GM11168 (cell line): ENCODE measurements at regions not wholly inside any gene's neighbourhood (a gene's known extent, or its start where the extent isn't known, plus 50 kb on each side); places are given as distances from the start of the nearest gene placed in this dataset.
"Not testable (repeated sequence)": the region's sequence is repeated elsewhere in the genome, so short reads cannot be mapped to it uniquely, and the experiment has no call there.

Experiments
- in situ Hi-C: fragments of 300-500 bp; cut with MboI; formaldehyde crosslinking; loops from one replicate; pipeline ENCODE4 v1.12.0; 2022; ENCODE audit warnings: low sequenced_read_pairs; ENCODE audit not compliant: unreplicated experiment

DNA sequence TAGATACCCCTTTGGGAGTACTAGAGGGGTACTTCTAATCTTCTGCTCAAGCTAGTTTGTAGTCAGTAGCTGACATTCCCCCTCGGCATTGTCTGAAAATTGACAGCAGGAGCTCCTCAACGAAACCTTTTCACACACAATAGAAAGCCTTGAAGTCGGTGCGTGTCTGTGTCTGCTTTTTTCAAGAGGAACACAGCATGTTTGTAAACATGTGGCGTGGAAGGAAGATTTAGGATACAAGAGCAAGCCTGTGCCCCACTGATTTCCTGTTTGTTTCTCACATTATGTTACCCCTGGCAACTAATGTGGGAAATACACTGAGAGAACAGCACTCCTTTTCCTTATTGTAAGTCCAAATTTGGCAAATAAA is 252.6 kb downstream of the ANKRD50 start:
- in situ Hi-C loops: no loop called here

DNA sequence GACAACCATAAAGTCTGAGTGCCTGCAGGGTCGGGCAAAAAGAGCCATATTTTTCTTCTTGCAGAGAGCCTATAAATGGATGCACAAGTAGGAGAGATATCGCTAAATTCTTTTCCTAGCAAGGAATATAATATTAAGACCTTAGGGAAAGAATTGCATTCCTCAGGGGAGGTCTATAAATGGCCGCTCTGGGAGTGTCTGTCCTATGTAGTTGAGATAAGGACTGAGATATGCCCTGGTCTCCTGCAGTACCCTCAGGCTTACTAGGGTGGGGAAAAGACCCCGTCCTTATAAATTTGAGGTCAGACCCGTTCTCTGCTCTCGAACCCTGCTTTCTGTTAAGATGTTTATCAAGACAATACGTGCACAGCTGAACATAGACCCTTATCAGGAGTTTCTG is 250.9 kb downstream of the ANKRD50 start:
- in situ Hi-C loops: not testable (repeated sequence)

DNA sequence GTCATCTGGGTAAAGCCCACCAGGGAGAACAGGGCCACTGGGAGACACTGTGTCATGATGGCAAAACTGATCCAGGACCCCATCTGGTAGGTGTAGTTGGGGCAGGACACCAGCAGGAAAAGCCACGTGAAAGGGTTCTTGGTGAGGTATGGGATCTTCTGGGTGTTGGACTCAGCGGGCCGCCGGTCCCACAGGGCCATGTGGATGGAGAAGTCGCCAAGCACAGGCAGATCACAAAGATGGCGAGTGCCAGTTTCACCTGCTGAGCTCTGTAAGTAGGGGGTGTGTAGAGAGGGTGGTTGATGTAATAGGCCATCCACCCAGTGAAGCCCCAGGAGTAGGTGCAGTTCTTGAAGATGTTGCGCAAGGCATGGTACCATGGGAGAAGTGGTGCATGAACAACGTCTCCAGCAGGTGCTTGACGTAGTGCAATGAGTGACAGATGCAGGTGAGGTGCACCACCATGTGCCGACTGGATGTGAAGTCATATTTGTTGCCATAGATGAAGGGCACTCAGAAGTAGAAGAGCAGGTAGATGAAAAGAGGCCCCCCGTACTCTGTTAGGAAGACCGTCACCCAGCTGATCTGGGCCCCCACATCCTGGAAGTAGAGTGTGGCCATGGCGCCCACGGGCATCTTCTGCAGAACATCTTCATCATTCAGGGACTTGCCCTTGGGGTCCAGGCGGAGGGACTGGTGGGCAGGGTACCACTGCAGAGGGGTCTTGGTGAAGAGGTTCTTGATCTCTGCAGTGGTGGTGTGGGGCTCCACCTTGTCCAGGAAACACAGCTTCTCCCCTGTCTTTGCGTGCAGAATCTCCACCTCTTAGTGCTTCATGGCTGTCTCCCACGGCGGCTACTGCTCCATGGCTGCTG is 249.3 kb downstream of the ANKRD50 start:
- in situ Hi-C loops: no loop called here

DNA sequence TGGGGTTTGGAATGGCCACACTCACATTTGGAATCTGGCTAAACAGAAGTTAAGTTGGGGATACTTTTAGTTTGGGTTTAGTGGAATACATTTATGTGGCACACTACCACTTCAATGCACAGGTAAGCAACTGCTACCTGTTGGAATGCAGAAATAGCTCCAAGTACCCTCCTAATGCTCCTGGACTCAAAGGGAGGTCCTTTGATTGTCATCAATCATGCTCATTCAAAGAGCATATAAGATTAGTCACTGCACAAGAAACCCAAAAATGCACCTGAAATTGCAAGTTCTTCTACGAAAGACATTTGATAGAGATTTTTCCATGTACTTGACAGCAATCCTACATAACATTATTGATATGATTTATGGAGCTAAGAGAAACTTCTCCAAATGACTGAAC is 247.7 kb downstream of the ANKRD50 start:
- in situ Hi-C loops: no loop called here

DNA sequence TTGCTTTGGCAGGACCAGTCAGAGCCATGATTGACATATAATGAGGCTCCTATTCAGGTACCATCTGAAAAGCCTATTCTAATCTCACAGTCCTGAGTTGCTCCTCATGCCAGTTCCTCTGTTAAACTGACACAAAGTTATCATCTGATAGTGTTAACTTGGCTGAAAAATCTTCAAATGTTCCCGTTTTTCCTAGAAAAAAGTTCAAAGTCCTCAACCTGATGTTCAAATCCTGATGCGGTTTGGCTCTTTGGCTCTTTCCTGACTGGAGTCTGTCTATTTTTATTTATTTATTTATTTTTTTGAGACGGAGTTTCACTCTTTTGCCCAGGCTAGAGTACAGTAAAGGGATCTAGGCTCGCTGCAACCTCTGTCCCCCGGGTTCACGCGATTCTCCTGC is 244.2 kb downstream of the ANKRD50 start:
- in situ Hi-C loops: no loop called here

DNA sequence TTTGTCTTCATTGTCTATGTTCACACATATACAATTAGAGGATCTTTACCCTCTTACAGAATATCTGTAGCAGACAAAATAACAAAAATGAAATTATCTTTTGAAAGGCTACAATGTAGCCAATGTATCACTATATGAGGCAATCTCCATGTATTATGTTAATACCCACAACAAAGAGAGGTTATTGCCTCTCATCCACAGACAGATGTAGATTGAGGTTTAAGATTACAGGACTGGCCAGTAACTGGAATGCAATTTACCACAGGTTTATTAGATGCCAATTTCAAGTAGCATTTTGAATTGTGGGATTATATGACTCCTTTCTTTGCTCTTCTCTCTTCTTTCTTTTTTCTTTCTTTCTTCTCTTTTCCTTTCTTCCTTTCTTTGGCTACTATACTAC is 242.6 kb downstream of the ANKRD50 start:
- in situ Hi-C loops: no loop called here

DNA sequence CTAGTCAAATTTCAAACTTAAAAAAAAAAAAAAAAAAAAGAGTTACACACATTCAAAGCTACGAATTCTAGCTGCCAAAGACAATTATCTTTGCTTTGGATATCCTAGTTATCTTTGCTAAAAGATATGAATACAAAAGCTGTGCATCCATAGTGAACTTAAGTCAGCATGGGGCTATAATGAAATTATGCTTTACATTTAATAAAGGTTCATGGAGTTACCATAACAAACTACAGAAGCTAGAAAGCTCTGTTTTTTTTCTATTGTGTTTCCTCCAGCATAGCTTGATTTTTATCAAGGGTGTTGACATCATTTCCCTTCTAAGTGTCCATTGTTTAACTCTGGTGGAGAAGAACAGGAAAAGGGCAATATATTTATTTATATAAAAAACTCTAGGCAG is 234.1 kb downstream of the ANKRD50 start:
- in situ Hi-C loops: no loop called here

DNA sequence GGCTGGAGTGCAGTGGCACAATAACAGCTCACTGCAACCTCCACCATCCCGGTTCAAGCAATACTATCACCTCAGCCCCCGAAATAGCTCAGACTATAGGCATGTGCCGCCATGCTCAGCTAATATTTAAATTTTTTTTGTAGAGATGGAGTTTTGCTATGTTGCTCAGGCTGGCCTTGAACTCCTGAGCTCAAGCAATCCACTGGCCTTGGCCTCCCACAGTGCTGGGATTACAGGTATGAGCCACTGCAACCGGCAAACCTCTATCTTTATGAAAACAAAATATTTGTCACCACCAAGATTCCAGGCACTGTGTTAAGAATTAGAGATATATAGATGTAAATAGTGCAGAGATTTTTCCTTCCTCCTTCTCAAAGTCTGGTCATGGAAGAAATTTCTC is 232.5 kb downstream of the ANKRD50 start:
- in situ Hi-C loops: no loop called here

DNA sequence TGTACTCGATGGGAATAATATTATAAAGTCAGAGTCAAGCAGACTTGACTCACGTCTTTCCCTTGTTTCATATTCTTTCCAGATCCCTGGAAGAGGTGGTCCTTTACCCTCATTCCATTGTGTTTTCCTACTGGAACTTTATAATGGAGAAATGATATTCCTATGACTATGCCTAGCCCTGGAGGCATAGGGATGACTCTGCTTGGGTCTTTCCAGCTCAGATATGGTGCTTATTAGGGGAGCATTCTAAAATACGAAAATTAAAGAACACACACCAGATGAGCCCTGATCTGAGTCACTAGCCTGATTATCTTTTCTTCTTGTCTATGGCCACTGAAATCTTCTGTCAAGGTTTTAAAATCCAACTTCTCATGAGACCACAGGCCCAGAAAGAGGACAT is 231.4 kb downstream of the ANKRD50 start:
- in situ Hi-C loops: no loop called here

DNA sequence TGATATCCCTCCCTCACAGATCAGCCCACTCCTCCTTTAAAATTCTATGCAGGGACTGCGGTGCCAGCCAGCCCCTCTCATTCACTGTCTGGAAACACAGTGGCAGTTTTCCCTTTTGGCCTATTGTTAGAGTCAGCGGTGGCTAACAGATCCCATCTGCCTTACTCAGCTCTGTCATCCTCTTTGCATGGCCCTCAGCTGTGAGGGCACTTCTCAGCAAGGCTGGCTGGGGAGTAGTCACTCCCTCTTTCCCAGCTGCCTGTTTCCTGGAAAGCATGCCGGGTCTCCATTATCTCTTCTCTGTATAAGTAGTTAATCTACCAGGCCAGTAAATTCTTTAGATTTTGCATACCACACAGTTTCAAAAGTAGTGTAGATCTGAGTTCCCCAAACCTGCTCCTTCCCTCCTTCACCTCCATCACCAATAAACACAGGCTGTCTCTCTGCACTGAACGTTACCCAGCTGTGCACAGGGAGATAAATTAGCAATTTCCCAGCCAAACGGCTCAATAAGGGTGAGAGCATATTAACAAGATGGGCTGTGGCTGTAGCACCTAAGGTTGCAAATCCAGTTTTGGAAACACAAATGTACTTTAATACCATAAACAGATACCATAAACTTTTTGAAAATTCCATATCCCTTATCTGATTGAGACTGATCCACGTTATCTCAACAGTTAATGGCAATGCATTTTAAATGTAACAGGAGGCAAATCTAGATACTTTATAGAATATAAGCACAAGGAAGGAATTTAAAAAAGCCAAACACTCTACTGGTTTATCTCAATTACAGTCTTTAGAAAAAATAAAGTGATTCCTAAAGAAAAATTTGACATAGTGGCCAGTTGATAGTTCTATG is 229.3 kb downstream of the ANKRD50 start:
- in situ Hi-C loops: no loop called here

DNA sequence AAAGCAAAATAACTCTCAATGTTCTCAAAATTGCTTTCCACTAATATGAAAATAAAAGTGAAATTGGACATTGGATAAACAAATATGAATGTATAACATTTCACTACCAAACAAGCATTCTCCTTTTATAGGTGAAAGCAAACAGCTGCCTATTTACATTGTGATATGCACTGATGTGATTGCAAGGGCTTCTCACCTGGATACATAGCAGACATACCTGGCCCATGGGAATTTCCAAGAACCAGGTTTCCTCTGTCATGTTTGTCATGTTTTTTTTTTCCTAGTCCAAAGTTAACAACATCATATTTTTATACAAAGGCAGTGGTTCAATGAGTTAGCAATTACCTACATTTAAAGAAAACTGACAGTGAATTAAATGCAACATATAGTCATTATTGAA is 228.5 kb downstream of the ANKRD50 start:
- in situ Hi-C loops: no loop called here

DNA sequence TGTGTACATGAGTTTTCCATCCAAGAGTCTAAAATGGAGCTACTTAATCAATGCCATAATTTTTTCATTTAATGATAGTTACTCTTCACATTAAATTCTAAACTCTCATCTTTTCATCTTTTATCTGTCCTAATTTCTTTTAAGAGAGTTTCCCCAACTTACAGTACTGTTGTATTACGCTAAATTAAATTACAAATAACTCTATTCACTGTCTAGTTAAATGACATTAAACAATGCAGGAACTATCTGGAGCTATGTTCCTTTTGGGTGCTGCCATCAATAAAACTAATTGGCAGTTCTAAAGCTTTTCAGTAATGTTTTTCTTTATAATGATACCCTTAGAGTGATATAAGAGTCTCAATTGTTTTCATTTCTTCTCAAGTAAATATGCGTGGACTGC is 227.6 kb downstream of the ANKRD50 start:
- in situ Hi-C loops: no loop called here

DNA sequence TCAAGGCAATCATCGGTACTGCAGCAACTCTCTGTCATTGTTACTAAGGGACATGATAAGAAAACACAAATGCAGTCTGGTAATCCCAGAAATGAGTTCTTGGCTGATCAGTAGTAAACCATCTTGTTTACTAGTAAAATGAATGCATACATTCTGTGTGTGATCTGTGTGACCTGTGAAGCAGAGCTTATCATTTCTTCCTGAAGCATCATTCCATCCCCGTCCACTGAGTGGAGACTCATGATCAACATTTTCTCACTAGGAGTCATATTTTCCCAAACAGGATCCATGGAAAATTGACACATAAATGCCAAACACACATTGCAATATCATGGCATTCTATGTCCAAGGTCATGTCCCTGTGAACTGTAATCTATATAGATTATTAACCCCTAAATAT is 226.1 kb downstream of the ANKRD50 start:
- in situ Hi-C loops: no loop called here

DNA sequence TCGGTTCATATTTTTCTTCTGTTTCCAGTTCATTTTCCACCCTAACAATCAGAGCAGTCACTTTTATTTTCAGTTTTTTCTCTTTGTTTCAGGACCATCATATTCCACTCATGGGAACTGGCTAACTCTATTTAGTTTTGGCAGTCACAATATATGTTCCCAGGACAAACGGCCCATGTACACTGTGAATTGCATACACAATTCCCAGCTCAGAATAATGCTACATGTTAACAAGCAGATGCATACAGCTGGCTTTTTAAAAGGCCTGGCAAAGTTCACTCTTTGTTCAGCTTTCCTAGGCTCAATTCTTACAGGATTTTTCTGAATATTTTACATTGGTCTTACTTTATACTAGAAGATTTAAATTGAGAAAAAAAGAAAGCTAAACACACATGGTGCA is 224.9 kb downstream of the ANKRD50 start:
- in situ Hi-C loops: no loop called here

DNA sequence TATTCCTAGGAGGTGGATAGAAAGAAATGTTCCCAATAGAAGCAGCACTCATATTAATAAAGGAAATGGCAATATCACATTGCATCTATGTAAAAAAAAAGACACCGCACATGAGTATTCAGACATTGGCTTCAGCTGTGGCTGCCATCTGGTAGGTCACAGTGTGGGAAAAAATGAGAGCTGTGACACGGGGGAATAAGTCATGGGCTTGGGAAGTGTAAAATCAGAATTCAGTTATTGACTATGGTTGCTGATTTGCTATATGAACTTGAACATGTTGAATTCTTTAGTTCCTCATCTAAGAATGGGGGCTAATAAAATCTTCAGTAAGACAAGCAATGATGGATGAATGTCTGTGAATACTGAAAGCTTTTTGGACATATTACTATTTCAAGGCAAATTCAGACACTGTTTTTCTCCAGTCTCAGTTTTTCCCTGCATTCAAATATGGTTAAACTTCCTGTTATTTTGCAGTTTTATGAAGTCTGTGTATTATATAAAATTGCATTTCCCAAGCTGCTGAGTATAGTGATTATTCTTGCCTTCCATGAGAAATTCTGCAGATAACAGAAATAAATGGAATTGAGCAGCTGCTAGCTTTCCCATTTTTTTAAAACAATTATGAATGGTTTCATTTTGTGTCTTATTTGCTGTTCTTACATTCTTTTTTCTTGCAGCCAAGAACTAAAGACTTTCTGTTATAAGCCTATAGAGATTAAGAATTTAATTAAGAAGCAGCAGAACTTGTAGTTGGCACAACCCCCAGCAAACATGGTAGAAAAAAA is 221.0 kb downstream of the ANKRD50 start:
- in situ Hi-C loops: no loop called here

DNA sequence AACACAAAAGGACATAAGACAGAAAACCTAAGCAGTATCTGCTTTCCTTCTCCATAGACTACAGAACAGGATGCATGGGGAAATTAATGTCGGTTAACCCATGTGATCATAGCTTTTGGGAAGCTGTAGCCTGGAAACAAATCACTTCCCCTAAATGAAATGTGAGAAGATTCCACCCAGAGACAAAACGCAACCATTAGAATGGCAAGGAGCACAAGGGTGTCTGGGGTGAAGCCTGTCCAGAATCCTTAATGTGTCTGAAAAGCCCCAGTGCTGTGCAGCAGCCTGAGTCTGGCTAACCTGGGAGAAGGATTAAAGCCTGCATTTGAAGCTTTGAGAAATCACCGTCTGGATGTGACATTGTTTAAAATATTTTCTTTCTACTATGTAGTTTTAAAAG is 213.3 kb downstream of the ANKRD50 start:
- in situ Hi-C loops: no loop called here

DNA sequence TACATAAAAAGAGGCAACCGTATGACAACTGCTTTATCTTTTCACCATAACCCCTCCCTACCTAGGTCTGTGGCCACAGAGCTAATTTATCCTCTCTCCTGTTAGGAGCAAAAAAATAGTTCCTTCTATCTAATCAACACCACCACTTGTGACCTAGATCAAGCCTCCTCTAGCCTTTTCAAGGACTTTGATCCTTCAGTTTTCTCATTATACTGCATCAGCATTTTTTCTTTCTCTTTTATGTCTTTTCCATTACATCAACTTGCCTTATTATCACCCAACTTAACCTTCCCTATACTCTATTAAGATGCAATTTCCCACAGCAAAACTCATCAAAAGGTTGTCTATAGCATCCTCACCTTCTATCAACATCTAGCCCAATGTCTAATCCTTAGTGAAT is 211.0 kb downstream of the ANKRD50 start:
- in situ Hi-C loops: no loop called here

DNA sequence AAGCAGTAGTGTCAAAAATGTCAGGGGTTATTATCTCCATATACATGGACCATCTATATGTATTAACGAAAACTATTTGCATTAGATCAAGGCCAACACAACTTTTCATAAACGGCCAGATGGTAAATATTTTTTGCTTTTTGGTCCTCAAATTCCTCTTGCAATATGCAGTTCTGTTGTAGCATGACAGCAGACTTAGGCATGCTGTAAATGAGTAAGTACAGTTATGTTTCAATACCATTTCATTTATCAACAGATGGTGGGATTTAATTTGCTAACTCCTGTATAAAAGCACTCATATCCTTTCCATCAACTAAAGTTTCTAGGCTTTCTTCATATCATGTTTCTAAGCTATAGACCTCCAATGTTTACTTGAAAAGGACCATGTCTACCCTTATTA is 208.1 kb downstream of the ANKRD50 start:
- in situ Hi-C loops: no loop called here

DNA sequence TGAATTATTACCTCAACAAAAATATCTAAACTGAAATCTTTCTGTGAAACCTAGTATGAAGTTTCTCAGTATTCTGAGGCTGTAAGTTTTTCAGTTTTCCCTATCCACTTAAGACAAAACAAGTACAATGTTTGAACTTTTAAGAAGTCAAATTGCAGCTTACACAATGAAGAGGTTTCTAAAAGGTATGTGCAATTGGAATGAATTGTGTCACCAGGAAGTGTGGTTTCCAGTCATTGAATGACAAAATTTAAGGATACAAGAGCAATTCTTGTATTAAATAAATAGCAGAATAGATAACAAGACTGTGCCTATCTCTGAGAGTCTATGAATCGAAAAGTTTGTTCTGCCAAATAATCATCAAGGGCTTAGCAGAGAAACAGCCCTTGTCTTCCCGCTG is 207.3 kb downstream of the ANKRD50 start:
- in situ Hi-C loops: no loop called here

DNA sequence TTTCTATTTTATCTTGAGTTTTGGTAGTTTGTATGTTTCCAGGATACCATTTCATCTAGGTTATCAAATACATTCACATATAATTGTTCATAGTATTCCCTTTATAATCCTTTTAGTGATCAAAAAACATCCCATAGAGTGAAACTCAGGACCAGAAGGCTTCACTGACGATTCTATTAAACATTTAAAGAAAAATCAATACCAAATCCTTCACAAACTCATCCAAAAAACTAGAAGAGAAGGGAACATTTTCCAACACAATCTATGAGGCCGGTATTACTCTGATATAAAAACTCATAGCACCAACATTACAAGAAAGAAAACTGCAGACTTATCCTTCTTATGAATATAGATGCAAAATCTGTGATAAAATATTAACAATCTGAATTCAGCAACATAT is 203.4 kb downstream of the ANKRD50 start:
- in situ Hi-C loops: no loop called here

DNA sequence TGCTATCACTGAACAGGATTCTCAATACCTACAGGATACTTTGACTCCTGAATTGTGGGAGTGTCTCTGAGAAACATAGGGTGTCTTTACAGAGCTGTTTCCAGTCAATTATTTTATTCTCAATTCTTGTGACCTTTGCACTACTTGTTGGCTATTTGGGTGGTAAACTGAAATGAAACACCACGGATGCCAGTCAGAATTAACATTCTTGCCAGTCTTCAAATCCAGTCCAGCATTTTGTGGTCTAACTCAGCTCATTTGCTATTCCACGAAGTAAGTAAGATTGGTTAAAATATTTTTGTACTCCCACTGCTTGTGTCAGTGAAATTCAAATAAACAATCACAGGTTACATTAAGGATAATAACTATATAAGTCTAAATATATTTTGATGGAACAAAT is 197.9 kb downstream of the ANKRD50 start:
- in situ Hi-C loops: no loop called here
